ENCODE measurements at regions not wholly inside any gene's neighbourhood (a gene's known extent, or its start where the extent isn't known, plus 50 kb on each side); places are given as distances from the start of the nearest gene placed in this dataset.
"Not testable (repeated sequence)": the region's sequence is repeated elsewhere in the genome, so short reads cannot be mapped to it uniquely, and the experiment has no call there.

DNA sequence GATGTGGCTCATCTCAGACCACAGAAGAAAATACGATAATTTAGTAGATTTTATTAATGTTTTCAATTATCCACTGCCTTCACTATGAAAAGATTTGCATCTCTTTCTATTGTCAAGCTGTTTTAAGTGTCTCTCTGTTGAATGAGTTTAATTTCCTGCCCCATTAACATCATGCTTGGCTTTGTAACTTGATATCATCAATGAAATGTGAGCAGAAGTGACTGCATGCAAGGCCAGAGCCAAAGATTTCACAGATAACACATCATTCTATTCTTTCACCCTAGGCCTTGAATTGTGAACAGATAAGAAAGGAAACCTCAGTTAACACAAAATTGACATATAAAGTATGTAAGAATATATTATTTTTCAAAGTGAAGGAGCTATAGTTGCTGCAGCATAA, 986.4 kb upstream of the CDH18 start:
- DNase-seq (ENCODE audit: low read depth), result no peak
- TF ChIP-seq, protein P1, sequence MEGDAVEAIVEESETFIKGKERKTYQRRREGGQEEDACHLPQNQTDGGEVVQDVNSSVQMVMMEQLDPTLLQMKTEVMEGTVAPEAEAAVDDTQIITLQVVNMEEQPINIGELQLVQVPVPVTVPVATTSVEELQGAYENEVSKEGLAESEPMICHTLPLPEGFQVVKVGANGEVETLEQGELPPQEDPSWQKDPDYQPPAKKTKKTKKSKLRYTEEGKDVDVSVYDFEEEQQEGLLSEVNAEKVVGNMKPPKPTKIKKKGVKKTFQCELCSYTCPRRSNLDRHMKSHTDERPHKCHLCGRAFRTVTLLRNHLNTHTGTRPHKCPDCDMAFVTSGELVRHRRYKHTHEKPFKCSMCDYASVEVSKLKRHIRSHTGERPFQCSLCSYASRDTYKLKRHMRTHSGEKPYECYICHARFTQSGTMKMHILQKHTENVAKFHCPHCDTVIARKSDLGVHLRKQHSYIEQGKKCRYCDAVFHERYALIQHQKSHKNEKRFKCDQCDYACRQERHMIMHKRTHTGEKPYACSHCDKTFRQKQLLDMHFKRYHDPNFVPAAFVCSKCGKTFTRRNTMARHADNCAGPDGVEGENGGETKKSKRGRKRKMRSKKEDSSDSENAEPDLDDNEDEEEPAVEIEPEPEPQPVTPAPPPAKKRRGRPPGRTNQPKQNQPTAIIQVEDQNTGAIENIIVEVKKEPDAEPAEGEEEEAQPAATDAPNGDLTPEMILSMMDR (IDR thresholded peaks at IDR 0.05; ENCODE audit: control insufficient read depth, insufficient read depth, low read depth, low read length, missing control alignments), result no peak
- H3K4me3 ChIP-seq (ENCODE audit: control insufficient read depth, low read depth, low read length), result no peak overlapping the region

DNA sequence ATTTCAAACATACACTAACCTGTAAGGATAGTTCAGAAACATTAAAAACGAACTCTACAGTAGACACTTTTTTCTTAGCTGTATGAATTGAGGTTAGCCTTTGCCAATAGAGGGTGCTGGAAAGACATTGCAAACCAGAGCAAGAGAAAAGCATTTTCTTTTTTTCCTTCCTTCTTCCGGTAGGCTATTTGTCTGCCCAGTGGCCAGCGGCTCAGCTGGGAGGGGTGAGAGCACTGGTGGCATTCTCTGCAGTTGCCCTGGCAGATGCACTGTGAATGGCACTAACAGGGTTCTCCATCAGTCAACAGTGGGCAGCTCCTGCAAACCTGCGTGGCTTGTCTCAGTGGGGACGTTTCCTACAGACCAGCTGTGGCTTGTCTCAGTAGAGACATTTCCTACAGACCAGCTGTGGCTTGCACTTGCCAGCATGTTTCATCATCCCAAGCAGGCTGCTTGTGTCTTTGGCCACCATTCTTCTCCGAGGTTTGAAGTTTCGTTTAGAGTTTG, 984.5 kb upstream of the CDH18 start:
- H3K4me3 ChIP-seq (ENCODE audit: control insufficient read depth, low read depth, low read length), result no peak overlapping the region
- TF ChIP-seq, protein P1 (IDR thresholded peaks at IDR 0.05; ENCODE audit: control insufficient read depth, insufficient read depth, low read depth, low read length, missing control alignments), result no peak
- no peak for DNase-seq (ENCODE audit: low read depth)

DNA sequence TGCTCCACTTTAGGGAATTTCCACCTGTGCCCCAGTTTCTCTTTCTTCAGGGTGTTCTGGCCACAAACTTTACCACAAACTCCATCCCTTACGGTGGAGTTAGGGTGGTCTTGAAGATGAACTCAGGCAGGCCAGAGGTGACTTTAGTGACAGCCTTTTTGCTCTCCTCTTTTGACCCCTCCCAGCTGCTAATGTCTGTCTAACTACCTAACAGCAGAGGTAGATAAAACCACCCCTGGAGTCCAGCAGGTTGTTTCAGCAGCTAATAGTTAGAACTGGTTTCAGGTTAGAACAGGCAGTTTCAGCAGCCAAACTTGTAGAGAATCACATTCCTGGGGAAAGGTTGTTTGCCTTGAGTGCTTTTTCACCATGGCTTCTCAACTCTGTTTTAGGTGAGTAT, 971.3 kb upstream of the CDH18 start:
- H3K4me3 ChIP-seq (ENCODE audit: control insufficient read depth, low read depth, low read length), result no peak overlapping the region
- TF ChIP-seq, protein P1 (IDR thresholded peaks at IDR 0.05; ENCODE audit: control insufficient read depth, insufficient read depth, low read depth, low read length, missing control alignments), result no peak
- no peak for DNase-seq (ENCODE audit: low read depth)

DNA sequence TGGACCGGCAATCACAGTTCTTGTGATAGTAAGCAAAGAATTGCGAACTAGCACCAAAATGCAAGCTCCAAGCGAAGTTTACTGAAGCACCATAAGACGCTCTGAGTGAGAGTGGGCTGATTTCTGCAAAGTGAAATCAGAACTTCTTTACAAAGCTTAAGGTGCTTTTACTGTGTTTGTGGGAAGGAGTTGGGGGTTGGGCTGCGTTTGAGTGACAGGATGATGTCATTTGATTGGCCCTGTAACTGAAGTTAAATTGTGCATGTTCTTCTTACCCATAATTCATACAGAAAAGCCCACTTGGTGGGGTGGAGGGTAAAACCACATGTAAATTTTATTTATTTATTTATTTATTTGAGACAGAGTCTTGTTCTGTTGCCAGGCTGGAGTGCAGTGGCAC, 970.6 kb upstream of the CDH18 start:
- no peak overlapping the region for H3K4me3 ChIP-seq (ENCODE audit: control insufficient read depth, low read depth, low read length)
- TF ChIP-seq, protein P1 (IDR thresholded peaks at IDR 0.05; ENCODE audit: control insufficient read depth, insufficient read depth, low read depth, low read length, missing control alignments), result no peak
- DNase-seq (ENCODE audit: low read depth), result no peak

DNA sequence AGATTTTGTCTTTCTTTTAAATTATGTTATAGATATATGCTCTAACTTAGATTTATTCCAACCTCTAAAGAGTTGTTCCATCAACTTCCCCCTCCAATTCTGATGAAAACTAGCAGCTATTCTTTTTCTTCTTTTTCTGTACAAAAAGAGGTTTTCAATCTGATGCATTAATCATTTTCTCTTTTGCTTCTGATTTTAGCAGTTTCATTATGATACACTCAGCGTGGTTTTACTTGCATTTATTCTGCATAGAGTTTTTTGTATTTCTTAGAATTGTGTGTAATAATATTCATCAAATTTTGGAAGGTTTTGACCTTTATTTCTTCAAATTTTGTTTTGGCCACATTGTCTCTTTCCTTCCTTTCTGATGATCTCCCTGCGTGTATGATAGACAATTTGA, 968.1 kb upstream of the CDH18 start:
- H3K4me3 ChIP-seq (ENCODE audit: control insufficient read depth, low read depth, low read length), result no peak overlapping the region
- TF ChIP-seq, protein P1 (IDR thresholded peaks at IDR 0.05; ENCODE audit: control insufficient read depth, insufficient read depth, low read depth, low read length, missing control alignments), result no peak
- DNase-seq (ENCODE audit: low read depth), result no peak

DNA sequence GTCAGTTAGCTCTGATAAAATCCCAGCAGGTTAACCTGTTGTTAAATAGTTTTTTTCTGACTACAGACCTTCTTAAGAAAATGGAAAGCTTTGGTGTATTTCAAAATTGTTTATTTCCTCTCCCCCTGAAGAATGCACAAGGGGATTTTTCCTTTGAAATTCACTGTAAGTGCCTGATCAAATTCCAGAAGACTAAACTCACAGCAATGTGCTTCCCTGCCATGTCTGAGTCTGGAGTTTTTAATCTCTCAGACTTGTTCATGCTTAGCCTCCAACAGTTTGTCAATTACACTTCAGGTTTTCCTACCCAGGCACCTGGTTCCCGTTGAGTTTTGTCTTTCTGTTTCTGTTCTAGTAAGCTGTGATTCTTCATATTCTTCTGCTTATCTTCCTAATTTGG, 961.6 kb upstream of the CDH18 start:
- no peak overlapping the region for H3K4me3 ChIP-seq (ENCODE audit: control insufficient read depth, low read depth, low read length)
- no peak for DNase-seq (ENCODE audit: low read depth)
- TF ChIP-seq, protein P1 (IDR thresholded peaks at IDR 0.05; ENCODE audit: control insufficient read depth, insufficient read depth, low read depth, low read length, missing control alignments), result no peak

DNA sequence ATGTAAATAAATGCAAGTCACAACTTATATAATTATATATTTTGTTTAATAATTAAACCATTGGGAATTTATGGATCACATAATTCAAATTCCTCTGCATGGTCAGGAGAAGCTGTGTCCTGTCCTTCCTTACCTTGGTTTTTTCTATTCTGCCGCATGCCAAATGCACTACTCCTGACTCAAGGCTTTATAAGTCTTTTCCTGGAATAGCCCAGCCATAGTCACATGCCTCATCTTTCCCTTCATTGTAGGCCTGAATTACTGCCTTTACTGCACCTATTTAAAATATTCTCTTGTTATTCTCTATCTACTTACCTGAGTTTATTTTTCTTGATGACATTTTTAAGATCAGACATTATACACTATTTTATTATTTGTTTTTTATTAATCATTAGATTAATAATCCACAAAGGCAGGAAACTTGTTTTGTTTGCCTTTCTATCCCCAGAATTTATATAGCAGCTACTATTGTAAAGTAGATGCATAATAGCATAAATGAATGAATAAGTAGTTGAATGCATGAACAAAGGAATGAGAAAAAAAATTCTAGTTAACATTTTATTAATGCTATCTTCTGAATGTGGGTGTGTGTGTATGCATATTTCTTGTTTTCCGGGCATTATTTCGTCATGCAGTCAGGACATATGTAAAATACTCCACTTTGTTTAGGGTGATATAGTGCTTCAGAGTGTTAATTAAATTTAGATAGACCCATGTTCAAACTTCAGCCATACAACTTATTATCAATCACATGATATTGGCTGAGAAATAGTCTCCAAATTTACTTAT, 955.4 kb upstream of the CDH18 start:
- not testable (repeated sequence) for H3K4me3 ChIP-seq (ENCODE audit: control insufficient read depth, low read depth, low read length); DNase-seq (ENCODE audit: low read depth)

DNA sequence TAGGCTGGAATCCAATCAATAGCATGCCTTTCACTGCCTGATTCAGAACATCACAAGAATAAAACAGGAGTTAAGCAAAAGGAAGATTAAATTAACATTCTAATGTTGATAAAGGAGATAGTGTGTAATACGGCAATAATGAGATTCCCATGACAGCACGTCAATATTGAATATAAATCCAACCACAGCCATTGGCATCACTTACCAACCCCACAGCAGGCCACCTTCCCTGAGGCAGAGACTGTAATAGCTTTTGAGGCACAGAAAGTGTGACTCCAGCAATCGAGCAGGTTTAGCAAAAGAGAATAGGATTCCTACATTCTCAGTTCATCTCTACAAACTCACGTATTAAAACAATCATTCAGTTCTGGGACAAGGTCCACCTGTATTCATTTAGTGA, 954.6 kb upstream of the CDH18 start:
- not testable (repeated sequence) for DNase-seq (ENCODE audit: low read depth); H3K4me3 ChIP-seq (ENCODE audit: control insufficient read depth, low read depth, low read length)

DNA sequence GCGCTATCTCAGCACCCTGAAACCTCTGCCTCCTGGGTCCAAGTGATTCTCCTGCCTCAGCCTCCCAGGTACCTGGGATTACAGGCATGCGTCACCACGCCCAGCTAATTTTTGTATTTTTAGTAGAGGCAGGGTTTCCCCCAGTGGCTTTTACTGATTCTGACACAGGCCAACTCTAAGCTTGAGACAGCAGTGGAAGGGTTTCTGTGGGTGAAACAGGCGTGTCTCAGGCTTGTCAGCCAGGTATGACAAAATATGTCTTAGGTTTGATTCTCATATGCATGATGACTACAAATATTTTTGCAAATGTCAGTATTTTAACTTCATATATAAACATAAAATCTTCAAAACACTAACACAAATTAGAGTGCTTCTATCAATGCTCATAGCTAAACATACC, 952.8 kb upstream of the CDH18 start:
- not testable (repeated sequence) for DNase-seq (ENCODE audit: low read depth); H3K4me3 ChIP-seq (ENCODE audit: control insufficient read depth, low read depth, low read length)

DNA sequence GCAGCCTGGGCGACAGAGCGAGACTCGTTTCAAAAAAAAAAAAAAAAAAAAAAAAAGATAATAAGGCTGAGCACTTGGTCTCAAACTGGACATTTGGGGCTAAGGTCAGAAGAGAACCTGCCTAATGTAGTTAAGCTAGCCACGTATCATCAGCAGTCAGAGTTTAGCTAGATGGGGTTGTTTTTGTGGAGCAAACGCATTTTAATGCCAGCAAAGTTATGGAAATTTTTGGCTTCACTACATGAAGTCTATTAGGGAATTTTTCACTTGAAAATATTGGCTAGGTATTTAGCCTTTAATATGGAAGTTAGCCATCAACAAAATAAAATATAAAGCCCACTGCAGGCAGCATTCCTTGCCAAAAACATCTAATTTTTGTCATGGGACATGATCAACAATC, 902.9 kb upstream of the CDH18 start:
- H3K4me3 ChIP-seq (ENCODE audit: control insufficient read depth, low read depth, low read length); DNase-seq (ENCODE audit: low read depth): not testable (repeated sequence)

DNA sequence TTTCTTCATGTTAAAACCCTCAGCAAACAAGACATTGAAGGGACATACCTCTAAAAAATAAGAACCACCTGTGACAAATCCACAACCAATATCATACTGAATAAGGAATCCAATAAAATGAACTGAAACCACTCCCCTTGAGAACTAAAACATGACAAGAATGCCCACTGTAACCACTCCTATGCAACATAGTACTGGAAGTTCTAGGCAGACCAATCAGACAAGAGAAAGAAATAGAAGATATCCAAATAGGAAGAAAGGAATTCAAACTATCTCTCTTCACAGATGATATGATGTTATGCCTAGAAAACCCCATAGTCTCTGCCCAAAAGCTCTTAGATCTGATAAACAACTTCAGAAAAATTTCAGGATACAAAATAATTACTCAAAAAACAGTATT, 887.7 kb upstream of the CDH18 start:
- not testable (repeated sequence) for DNase-seq (ENCODE audit: low read depth); H3K4me3 ChIP-seq (ENCODE audit: control insufficient read depth, low read depth, low read length)
